ENCODE measurements at regions not wholly inside any gene's neighbourhood (a gene's known extent, or its start where the extent isn't known, plus 50 kb on each side); places are given as distances from the start of the nearest gene placed in this dataset.

DNA sequence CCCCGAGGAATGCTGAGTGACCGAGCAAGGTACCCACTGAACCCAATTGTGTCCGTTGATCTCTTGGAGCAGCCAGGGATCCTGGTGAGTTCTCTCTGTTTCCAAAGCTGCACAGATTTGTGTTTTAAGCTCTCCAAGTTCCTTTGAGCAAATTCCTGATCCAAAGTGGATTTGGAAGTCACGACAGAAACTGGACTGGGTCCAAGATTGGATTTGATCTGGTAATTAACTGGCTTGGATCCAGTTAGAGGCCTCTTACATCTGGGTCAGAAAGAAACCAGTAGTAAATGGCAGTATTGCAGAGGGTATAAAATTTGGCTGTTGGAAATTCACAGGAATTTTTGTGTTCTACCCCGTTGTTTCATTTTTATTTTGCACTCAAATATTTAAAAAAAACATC is 119.5 kb downstream of the PMP22 start:
- WGBS (ENCODE audit: low lambda C conversion rate): 5% methylated on average over 5 of the region's 5 CpGs
- ChIA-PET CTCF (ENCODE audit: low intra/inter-chr PET ratio, low total read pairs) (no interaction called here), POLR2A (no interaction called here)
- in situ Hi-C loops (cut with HindIII; ENCODE audit: extremely low pct_ligation_motif_present, low pct_unique_long_range_greater_than_20kb) (no loop called here), intact Hi-C loops (cut with micrococcal nuclease; ENCODE audit: unreplicated experiment) (no loop called here)
- H3K4me3 ChIP-seq (replicated peaks in 1 of 3; ENCODE audit: insufficient read depth in 1 of 3, low read depth in 2 of 3, low read length in 3 of 3): no peak overlapping the region
- no peaks in the 10 kb centered on the region for H3K9me3 ChIP-seq (ENCODE audit: low read length)
- no peaks in the 10 kb centered on the region for H3K36me3 ChIP-seq (replicated peaks in 1 of 2; ENCODE audit: control insufficient read depth in 1 of 2, insufficient read depth in 2 of 2, low read length in 2 of 2)
- FAIRE-seq (no peak), DNase-seq (ENCODE audit: low spot score) (no peak), ATAC-seq (no peak)
- no peaks in the 10 kb centered on the region for H3K79me2 ChIP-seq (ENCODE audit: insufficient read depth, low read length)
- H4K20me1 ChIP-seq (ENCODE audit: insufficient read depth, low read length): no peaks in the 10 kb centered on the region
- no peak for TF ChIP-seq ZHX1 (CRISPR knock-in tag; IDR thresholded peaks at IDR 0.05; ENCODE audit: low read depth)
- TF ChIP-seq ZNF263 (CRISPR knock-in tag; IDR thresholded peaks at IDR 0.05): no peak
- no peak for TF ChIP-seq ZNF281 (CRISPR knock-in tag; IDR thresholded peaks at IDR 0.05; ENCODE audit: borderline replicate concordance)
- TF ChIP-seq ZNF3 (CRISPR knock-in tag; IDR thresholded peaks at IDR 0.05): no peak
- BruUV-seq (replicated peaks): no TSS peak
- H3K4me2 ChIP-seq (ENCODE audit: low read depth, low read length): no peak overlapping the region
- no peaks in the 10 kb centered on the region; a peak in 1 of 5 replicates for H3K27me3 ChIP-seq (ENCODE audit: control insufficient read depth in 1 of 2, insufficient read depth in 2 of 2, low read length in 2 of 2)
- no peak overlapping the region for H3K9ac ChIP-seq (ENCODE audit: insufficient read depth, low read depth, low read length)
- H3K4me1 ChIP-seq (ENCODE audit: insufficient read depth, low read length): no peaks in the 10 kb centered on the region
- no peak overlapping the region for H2AFZ ChIP-seq (ENCODE audit: low read length)
- no peak overlapping the region for H3K27ac ChIP-seq (ENCODE audit: extremely low read length, insufficient read depth, low read length)

Data from HepG2 (cell line).